Activated naive CD4-positive, alpha-beta T cell treated with anti-CD3 and anti-CD28 coated beads, Interleukin-2, amount 10 ng/mL, durations not matched to agents 7 days and 5 days (primary cell): ENCODE measurements at regions not wholly inside any gene's neighbourhood (a gene's known extent, or its start where the extent isn't known, plus 50 kb on each side); places are given as distances from the start of the nearest gene placed in this dataset.

Source experiments
- CTCF ChIA-PET: fragments of 350-600 bp; sonication (Branson Sonifier 250); formaldehyde crosslinking; loops from one replicate; lab custom pipeline; 2021; ENCODE audit warnings: antibody characterized with exemption; lab: Charles Lee
- DNase-seq: peaks from one replicate; pipeline ENCODE4 v3.0.0-alpha.2; 2020
- H3K27ac Mint-ChIP-seq: one replicate; pipeline ENCODE4 v1.8.0; 2021; ENCODE audit warnings: mild to moderate bottlenecking, moderate library complexity, mixed read lengths
- H3K27me3 Mint-ChIP-seq: one replicate; pipeline ENCODE4 v1.8.0; 2021; ENCODE audit warnings: mild to moderate bottlenecking, mixed read lengths
- H3K36me3 Mint-ChIP-seq: one replicate; pipeline ENCODE4 v1.8.0; 2021; ENCODE audit warnings: mixed read lengths
- H3K4me1 Mint-ChIP-seq: one replicate; pipeline ENCODE4 v1.8.0; 2021; ENCODE audit warnings: mixed read lengths
- H3K4me3 Mint-ChIP-seq: one replicate; pipeline ENCODE4 v1.8.0; 2021; ENCODE audit warnings: mild to moderate bottlenecking, moderate library complexity, mixed read lengths
- H3K9me3 Mint-ChIP-seq: one replicate; pipeline ENCODE4 v1.8.0; 2021; ENCODE audit warnings: mixed read lengths

DNA sequence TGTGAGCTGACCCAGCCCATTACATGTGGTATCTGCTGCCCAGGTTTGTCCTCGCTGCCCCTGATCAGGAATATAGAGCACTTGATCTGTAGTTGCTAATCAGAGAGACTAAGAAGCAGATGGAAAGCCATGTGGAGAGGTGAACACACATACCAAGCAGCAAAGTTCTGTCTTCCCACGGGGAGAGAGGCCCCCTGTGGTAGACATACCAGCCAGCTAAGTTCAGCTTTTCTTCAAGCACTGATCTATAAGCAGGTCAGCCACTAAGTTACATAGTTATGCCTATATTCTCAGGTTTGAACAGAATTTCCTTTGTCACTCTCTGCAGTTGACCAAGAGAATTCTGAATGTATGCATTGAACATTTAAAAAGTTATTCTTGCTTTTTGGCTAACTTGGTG is 76.4 kb downstream of the DDX3Y start:
- DNase-seq: no peak
- no peaks in the 10 kb centered on the region for H3K4me1 Mint-ChIP-seq

DNA sequence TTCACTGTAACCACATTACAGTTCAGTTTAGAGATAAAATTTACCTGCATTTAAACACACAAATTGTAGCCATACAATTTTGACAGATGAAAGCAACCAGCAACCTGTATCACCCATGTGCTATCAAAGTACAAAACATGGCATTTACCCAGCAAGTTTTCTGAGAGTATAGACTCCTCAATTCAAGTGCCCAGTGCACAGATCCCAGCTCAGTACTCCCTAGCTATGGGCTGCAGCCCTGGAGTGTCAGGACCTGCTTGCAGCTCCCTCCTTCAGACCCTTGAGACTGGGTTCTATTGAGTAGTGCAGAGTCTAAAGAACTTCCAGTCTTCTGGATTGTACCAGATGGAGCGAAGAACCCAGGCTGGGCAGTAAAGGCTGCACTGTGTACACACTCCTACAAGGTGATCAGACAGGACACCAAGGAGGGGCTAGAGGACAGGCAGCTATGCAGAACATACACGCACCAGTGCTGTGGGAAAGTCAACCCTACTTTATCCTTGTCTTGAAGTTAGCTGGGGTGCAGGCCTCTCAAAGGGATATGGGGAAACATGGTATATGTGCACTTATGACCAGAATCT is 77.7 kb downstream of the DDX3Y start:
- CTCF ChIA-PET: interaction anchor here (0.6 kb wide), 1 partner anchor 82 kb away, joined by 4 read pairs; no protein-coding TSS in a partner anchor
- Mint-ChIP-seq H3K9me3 (no peaks in the 10 kb centered on the region), H3K4me1 (no peaks in the 10 kb centered on the region), H3K27ac (no peak overlapping the region), H3K4me3 (no peak overlapping the region), H3K36me3 (no peaks in the 10 kb centered on the region), H3K27me3 (no peaks in the 10 kb centered on the region)
- no peak for DNase-seq

More for the DNA sequence above, 76.4 kb downstream of the DDX3Y start:
- Mint-ChIP-seq H3K27ac (peak overlapping the region; percentile 14), H3K27me3 (no peaks in the 10 kb centered on the region), H3K36me3 (no peaks in the 10 kb centered on the region), H3K4me3 (no peak overlapping the region), H3K9me3 (no peaks in the 10 kb centered on the region)
- CTCF ChIA-PET: no interaction called here

DNA sequence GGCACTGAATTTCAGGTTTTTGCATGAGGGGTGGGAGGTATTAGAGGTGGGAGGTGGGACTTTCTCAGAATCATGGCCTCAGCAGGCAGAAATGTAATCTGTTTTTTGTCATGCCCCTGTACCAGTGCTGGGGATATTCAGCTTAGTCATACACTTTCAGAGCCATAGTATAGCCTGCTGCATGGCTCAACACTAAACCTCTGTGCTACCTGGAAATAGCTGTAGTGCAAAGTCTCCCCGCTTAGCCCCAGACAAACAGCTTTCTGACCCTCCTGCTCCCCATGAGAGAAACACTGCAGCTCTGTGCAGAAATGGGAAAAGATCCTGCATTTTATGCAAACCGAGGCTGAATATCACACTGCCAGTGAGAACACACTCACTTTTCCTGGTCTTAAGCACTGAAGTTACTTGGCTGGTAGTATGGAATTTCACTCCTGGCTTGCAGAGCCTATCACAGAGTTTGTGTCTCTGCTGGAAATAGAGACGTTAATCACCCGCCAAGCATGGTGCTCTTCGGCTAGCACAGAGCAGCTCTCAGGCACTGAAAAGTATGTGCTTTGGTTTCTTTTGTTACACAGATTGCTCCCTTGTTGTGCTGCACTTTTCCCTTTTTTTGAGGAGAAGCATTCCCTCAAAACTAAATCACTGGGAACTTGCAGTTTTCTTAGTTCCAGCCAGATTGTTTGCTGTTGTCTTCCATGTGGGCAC is 80.1 kb downstream of the DDX3Y start:
- H3K4me1 Mint-ChIP-seq: no peaks in the 10 kb centered on the region
- no peaks in the 10 kb centered on the region for H3K27me3 Mint-ChIP-seq
- DNase-seq: no peak
- no peak overlapping the region for H3K27ac Mint-ChIP-seq
- H3K4me3 Mint-ChIP-seq: no peak overlapping the region
- no peaks in the 10 kb centered on the region for H3K9me3 Mint-ChIP-seq
- H3K36me3 Mint-ChIP-seq: no peaks in the 10 kb centered on the region
- CTCF ChIA-PET: no interaction called here

DNA sequence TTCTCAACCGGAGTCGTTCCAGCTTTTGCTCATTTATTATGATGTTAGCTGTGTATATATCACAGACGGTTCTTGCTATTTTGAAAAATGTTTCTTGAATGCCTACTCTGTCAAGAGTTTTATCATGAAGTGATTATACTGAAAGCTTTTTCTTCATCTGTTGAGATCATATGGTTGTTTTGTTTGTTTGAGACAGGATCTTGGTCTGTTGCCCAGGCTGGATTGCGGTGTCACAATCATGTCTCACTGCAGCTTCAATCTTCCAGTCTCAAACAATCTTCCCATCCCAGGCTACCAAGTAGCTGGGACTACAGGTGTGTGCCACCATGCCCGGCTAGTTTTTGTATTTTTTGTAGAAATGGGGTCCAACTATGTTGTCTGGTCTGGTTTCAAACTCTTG is 112.8 kb downstream of the DDX3Y start:
- no peak for DNase-seq
- CTCF ChIA-PET: no interaction called here
- Mint-ChIP-seq H3K27me3 (no peaks in the 10 kb centered on the region), H3K4me1 (peaks cover 22% of the 10 kb centered on the region), H3K36me3 (no peaks in the 10 kb centered on the region), H3K4me3 (no peak overlapping the region), H3K27ac (no peak overlapping the region), H3K9me3 (no peaks in the 10 kb centered on the region)

DNA sequence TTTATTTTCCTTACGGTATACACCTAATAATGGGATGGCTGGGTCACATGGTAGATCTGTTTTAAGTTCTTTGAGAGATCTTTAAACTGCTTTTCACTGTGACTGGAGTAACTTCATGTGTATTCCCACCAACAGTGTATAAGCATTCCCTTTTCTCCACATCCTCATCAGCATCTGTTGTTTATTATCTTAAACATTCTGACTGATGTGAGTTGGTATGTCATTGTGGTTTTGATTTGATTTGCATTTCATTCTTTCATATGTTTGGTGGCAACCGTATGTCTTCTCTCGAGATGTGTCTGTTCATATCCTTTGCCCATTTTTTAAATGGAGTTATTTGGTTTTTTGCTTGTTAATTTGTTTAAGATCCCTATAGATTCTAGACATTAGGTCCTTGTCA is 114.8 kb downstream of the DDX3Y start:
- H3K36me3 Mint-ChIP-seq: no peaks in the 10 kb centered on the region
- peaks cover 22% of the 10 kb centered on the region for H3K4me1 Mint-ChIP-seq
- H3K27ac Mint-ChIP-seq: no peak overlapping the region
- no peaks in the 10 kb centered on the region for H3K9me3 Mint-ChIP-seq
- H3K4me3 Mint-ChIP-seq: no peak overlapping the region
- no peaks in the 10 kb centered on the region for H3K27me3 Mint-ChIP-seq
- CTCF ChIA-PET: no interaction called here
- DNase-seq: no peak

DNA sequence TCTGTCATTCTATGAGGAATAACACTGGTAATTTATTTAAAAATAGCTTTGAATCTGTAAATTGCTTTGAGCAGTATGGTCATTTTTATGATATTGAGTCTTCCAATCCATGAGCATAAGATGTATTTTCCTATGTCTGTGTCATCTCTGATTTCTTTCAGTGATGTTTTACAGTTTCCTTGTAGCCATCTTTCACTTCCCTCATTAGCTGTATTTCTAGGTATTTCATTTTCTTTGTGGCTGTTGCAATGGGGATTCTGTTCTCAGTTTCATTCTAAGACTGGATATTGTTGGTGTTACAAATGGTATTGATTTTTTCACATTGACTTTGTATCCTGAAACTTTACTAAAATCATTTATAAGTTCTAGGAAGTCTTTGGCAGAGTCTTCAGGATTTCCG is 116.2 kb downstream of the DDX3Y start:
- H3K4me1 Mint-ChIP-seq: peaks cover 22% of the 10 kb centered on the region
- H3K27me3 Mint-ChIP-seq: no peaks in the 10 kb centered on the region
- DNase-seq: no peak
- H3K4me3 Mint-ChIP-seq: no peak overlapping the region
- no peaks in the 10 kb centered on the region for H3K36me3 Mint-ChIP-seq
- CTCF ChIA-PET: no interaction called here
- no peak overlapping the region for H3K27ac Mint-ChIP-seq
- no peaks in the 10 kb centered on the region for H3K9me3 Mint-ChIP-seq

DNA sequence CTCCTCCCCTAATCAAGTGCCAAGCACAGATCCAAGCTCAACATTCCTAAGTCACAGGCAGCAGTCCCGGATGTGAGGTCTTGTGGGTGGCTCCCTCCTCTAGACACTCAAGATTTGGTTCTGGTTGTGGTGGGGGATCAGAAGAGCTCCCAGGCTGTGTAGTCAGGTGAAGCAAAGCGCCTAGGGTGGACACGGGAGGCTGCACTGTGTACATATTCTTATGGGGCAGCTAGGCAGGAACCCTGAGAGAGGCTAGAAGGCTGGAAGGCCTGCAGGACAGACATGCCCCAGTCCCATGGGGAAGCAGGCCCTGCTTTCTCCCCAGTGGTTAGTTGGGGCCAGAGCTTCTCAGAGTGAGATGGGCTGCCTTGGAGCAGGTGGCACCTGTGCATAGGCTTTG is 118.9 kb downstream of the DDX3Y start:
- no peaks in the 10 kb centered on the region for H3K9me3 Mint-ChIP-seq
- no peak for DNase-seq
- H3K4me1 Mint-ChIP-seq: peaks cover 13% of the 10 kb centered on the region
- H3K36me3 Mint-ChIP-seq: no peaks in the 10 kb centered on the region
- H3K27ac Mint-ChIP-seq: no peak overlapping the region
- H3K27me3 Mint-ChIP-seq: no peaks in the 10 kb centered on the region
- no peak overlapping the region for H3K4me3 Mint-ChIP-seq
- CTCF ChIA-PET: no interaction called here

DNA sequence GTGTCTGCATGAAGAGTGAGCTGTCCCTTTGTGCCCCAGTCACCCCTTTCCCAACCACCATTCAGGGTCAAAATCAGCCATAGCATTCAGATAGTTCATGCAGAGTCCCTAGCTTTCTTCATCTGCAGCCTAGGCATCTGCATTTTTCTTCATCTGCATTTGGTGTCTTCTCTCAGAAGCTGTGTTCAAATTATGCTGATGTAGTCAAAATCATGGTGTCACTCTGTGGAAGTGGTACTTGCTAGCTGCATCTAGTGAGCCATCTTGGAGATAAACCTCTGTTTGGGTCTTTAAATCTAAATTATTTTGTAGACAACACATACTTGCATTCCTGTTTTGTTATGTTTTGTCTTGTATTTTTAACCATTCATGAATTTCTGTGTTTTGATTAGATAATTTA is 119.8 kb downstream of the DDX3Y start:
- Mint-ChIP-seq H3K27ac (no peak overlapping the region), H3K9me3 (peaks cover 3% of the 10 kb centered on the region), H3K4me1 (peaks cover 13% of the 10 kb centered on the region), H3K4me3 (no peak overlapping the region), H3K27me3 (no peaks in the 10 kb centered on the region), H3K36me3 (no peaks in the 10 kb centered on the region)
- CTCF ChIA-PET: no interaction called here
- DNase-seq: no peak

DNA sequence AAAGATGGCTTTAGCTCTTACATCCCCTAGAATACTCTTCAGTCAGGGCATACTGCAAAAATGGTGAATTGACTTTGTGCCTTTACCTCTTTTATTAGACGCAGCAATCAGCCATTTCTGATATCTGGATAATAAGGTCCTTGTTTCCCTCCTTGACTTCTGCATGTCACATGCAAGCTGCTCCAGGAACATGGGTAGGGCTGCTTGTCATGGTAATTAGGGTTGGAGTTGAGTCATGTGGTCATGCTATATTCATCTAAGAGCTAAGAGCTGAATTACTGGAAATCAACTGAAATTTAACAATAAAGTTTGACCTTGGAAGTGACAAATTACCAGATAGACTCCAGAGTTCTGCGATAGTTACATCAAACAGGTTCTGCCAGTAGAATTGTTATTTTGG is 122.2 kb downstream of the DDX3Y start:
- CTCF ChIA-PET: no interaction called here
- no peaks in the 10 kb centered on the region for H3K36me3 Mint-ChIP-seq
- H3K9me3 Mint-ChIP-seq: peaks cover 3% of the 10 kb centered on the region
- no peak for DNase-seq
- no peaks in the 10 kb centered on the region for H3K4me1 Mint-ChIP-seq
- H3K4me3 Mint-ChIP-seq: no peak overlapping the region
- no peak overlapping the region for H3K27ac Mint-ChIP-seq
- no peaks in the 10 kb centered on the region for H3K27me3 Mint-ChIP-seq

DNA sequence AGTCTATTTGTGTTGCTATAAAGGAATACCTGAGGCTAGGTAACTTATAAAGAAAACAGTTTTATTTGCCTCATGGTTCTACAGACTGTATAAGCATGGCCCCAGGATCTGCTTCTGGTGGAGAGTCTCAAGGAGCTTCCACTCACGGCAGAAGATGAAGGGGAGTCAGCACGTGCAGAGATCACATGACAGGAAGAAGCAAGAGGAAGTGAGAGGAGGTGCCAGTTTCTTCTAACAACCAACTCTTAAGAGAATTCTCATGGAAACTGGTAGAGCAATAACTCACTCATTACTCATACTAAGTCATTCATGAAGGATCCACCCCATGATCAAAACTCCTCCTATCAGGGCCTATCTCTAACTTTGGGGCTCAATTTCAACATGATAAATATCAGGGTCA is 135.6 kb downstream of the DDX3Y start:
- peaks cover 5% of the 10 kb centered on the region for H3K4me1 Mint-ChIP-seq
- H3K4me3 Mint-ChIP-seq: no peak overlapping the region
- H3K27ac Mint-ChIP-seq: no peak overlapping the region
- no peak for DNase-seq
- peaks cover 5% of the 10 kb centered on the region for H3K27me3 Mint-ChIP-seq
- CTCF ChIA-PET: no interaction called here
- no peaks in the 10 kb centered on the region for H3K36me3 Mint-ChIP-seq
- H3K9me3 Mint-ChIP-seq: no peaks in the 10 kb centered on the region

DNA sequence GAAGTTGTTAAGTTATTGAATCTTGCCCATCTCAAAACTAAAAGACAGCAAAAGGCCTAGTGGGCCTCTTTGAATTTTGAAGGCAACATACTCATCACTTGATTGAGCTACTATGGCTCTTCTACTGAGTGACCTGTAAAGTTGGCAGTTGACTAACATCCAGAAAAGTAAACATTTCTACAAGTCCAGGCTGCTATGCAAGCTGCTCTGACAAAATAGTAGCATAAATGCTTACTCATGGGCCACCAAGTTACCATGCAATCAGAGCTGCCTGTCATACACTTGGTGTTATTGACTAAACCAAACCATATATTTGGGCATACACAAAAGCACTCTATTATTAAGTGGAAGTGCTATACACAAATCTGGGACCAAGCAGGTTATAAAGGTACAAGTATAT is 148.8 kb downstream of the DDX3Y start:
- H3K4me3 Mint-ChIP-seq: no peak overlapping the region
- H3K9me3 Mint-ChIP-seq: no peaks in the 10 kb centered on the region
- no peaks in the 10 kb centered on the region for H3K27me3 Mint-ChIP-seq
- CTCF ChIA-PET: no interaction called here
- no peak overlapping the region for H3K27ac Mint-ChIP-seq
- DNase-seq: no peak
- no peaks in the 10 kb centered on the region for H3K4me1 Mint-ChIP-seq
- H3K36me3 Mint-ChIP-seq: no peaks in the 10 kb centered on the region

DNA sequence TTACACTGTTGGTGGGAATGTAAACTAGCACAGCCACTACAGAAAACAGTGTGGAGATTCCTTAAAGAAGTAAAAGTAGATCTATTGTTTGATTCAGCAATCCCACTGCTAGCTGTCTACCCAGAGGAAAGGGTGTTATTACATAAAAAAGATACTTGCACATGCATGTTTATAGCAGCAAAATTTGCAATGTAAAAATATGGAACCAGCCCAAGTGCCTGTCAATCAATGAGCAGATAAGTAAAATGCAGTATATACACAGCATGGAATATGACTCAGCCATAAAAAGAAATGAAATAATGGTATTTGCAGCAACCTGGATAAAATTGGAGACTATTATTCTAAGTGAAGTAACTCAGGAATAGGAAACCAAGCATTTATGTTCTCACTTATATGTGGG is 161.7 kb downstream of the DDX3Y start:
- no peaks in the 10 kb centered on the region for H3K36me3 Mint-ChIP-seq
- H3K4me1 Mint-ChIP-seq: peaks cover 4% of the 10 kb centered on the region
- H3K27me3 Mint-ChIP-seq: no peaks in the 10 kb centered on the region
- no peak overlapping the region for H3K4me3 Mint-ChIP-seq
- no peak for DNase-seq
- no peaks in the 10 kb centered on the region for H3K9me3 Mint-ChIP-seq
- CTCF ChIA-PET: no interaction called here
- no peak overlapping the region for H3K27ac Mint-ChIP-seq

DNA sequence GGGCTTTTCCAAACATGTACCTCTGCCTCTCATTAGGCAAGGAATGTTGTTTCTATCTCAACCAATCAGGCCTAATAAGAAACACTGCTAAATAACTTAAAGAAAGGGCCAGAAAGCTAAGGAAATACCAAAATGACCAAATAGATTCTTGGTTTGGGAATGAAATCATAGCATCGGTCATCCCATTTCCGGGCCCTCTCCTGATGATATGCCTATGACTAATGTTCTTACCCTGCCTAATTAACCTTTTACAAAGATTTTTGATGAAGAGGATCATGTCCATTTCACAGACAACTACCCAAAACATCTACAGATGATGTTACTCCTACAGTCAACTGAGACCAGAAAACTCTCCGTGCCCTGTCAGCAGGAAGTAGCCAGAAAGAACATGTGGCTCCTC is 164.0 kb downstream of the DDX3Y start:
- Mint-ChIP-seq H3K27ac (no peak overlapping the region), H3K27me3 (no peaks in the 10 kb centered on the region), H3K9me3 (no peaks in the 10 kb centered on the region), H3K4me3 (no peak overlapping the region), H3K4me1 (peaks cover 4% of the 10 kb centered on the region), H3K36me3 (no peaks in the 10 kb centered on the region)
- no peak for DNase-seq
- CTCF ChIA-PET: no interaction called here

DNA sequence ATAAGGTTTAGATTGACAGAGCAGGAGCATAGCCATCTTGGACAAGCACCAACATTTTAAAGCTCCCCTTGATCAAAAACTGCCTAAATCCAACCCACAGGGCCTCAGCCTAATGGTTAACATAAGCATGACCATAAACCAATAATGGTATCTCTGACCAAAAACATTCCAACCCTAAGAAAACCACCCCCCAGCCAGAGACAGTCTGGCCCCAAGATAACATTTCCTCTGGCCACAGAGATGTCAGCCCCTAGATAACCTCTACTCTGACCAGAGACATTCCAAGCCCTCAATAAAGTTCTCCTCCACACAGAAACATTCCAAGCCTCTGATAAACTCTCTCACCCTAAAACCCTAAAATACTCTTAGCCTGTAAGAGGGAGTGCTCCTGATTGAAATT is 164.4 kb downstream of the DDX3Y start:
- H3K36me3 Mint-ChIP-seq: no peaks in the 10 kb centered on the region
- H3K27me3 Mint-ChIP-seq: no peaks in the 10 kb centered on the region
- H3K9me3 Mint-ChIP-seq: no peaks in the 10 kb centered on the region
- H3K4me3 Mint-ChIP-seq: no peak overlapping the region
- DNase-seq: no peak
- no peak overlapping the region for H3K27ac Mint-ChIP-seq
- peaks cover 4% of the 10 kb centered on the region for H3K4me1 Mint-ChIP-seq
- CTCF ChIA-PET: no interaction called here

DNA sequence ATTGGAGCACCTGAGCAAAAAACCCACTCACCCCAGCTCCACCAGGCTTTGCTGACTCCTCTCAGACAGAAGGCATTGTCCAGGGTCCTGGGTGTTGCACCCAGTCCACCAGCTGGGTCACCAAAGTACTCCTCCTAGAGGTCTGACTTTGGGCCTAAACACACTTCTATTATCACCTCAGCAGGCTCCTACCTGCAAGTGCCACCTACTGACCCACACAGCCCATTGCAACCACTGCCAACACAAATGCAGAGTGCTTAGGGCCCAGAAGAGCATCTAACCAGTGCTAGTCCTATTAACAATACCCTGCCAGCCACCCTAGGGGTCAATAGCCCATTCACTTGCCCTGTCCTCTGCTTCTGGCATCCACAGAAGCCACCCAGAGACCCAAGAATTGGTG is 178.1 kb downstream of the DDX3Y start:
- CTCF ChIA-PET: no interaction called here
- H3K4me1 Mint-ChIP-seq: peaks cover 7% of the 10 kb centered on the region
- no peak for DNase-seq
- no peaks in the 10 kb centered on the region for H3K9me3 Mint-ChIP-seq
- H3K4me3 Mint-ChIP-seq: no peak overlapping the region
- H3K27ac Mint-ChIP-seq: no peak overlapping the region
- no peaks in the 10 kb centered on the region for H3K27me3 Mint-ChIP-seq
- H3K36me3 Mint-ChIP-seq: no peaks in the 10 kb centered on the region
